ENCODE measurements at regions not wholly inside any gene's neighbourhood (a gene's known extent, or its start where the extent isn't known, plus 50 kb on each side); places are given as distances from the start of the nearest gene placed in this dataset.

GRCh38 chr12:23168459-23168858 is 543.5 kb downstream of the ETNK1 start:
- DNase-seq (ENCODE audit: low read depth in 2 of 2, low spot score in 1 of 2) = no peak

GRCh38 chr12:23169012-23169695 is 544.2 kb downstream of the ETNK1 start:
- DNase-seq (ENCODE audit: low read depth in 2 of 2, low spot score in 1 of 2) = no peak

- DNase-seq (ENCODE audit: low read depth in 2 of 2, low spot score in 1 of 2) = no peak
These were observed 544.7 kb downstream of the ETNK1 start for GRCh38 chr12:23169696-23170013.

- DNase-seq (ENCODE audit: low read depth in 2 of 2, low spot score in 1 of 2) = no peak
These were observed 549.9 kb downstream of the ETNK1 start for GRCh38 chr12:23174917-23175316.

- DNase-seq (ENCODE audit: low read depth in 2 of 2, low spot score in 1 of 2) = no peak
These were observed 560.4 kb downstream of the ETNK1 start for GRCh38 chr12:23185346-23185745.

- no peak for DNase-seq (ENCODE audit: low read depth in 2 of 2, low spot score in 1 of 2)
These were observed 562.0 kb downstream of the ETNK1 start for GRCh38 chr12:23186950-23187349.

- no peak for DNase-seq (ENCODE audit: low read depth in 2 of 2, low spot score in 1 of 2)
These were observed 568.6 kb downstream of the ETNK1 start for GRCh38 chr12:23193552-23193951.

- DNase-seq (ENCODE audit: low read depth in 2 of 2, low spot score in 1 of 2) = no peak
These were observed 572.3 kb downstream of the ETNK1 start for GRCh38 chr12:23197266-23197665.

- DNase-seq (ENCODE audit: low read depth in 2 of 2, low spot score in 1 of 2) = no peak
These were observed 577.8 kb downstream of the ETNK1 start for GRCh38 chr12:23202728-23203127.

GRCh38 chr12:23204933-23205778 is 580.2 kb downstream of the ETNK1 start:
- DNase-seq (ENCODE audit: low read depth in 2 of 2, low spot score in 1 of 2) = peak in 1 of 2 donors; percentile 1

- no peak for DNase-seq (ENCODE audit: low read depth in 2 of 2, low spot score in 1 of 2)
These were observed 584.8 kb downstream of the ETNK1 start for GRCh38 chr12:23209793-23210192.

- DNase-seq (ENCODE audit: low read depth in 2 of 2, low spot score in 1 of 2) = no peak
These were observed 585.6 kb downstream of the ETNK1 start for GRCh38 chr12:23210573-23210972.

- DNase-seq (ENCODE audit: low read depth in 2 of 2, low spot score in 1 of 2) = no peak
These were observed 586.7 kb downstream of the ETNK1 start for GRCh38 chr12:23211384-23212320.

GRCh38 chr12:23217158-23217557 is 592.2 kb downstream of the ETNK1 start:
- DNase-seq (ENCODE audit: low read depth in 2 of 2, low spot score in 1 of 2) = no peak

GRCh38 chr12:23217667-23218066 is 592.7 kb downstream of the ETNK1 start:
- DNase-seq (ENCODE audit: low read depth in 2 of 2, low spot score in 1 of 2) = no peak

- no peak for DNase-seq (ENCODE audit: low read depth in 2 of 2, low spot score in 1 of 2)
These were observed 596.1 kb downstream of the ETNK1 start for GRCh38 chr12:23221066-23221465.

GRCh38 chr12:23221926-23222325 is 597.0 kb downstream of the ETNK1 start:
- no peak for DNase-seq (ENCODE audit: low read depth in 2 of 2, low spot score in 1 of 2)

GRCh38 chr12:23222801-23223200 is 597.8 kb downstream of the ETNK1 start:
- no peak for DNase-seq (ENCODE audit: low read depth in 2 of 2, low spot score in 1 of 2)

- no peak for DNase-seq (ENCODE audit: low read depth in 2 of 2, low spot score in 1 of 2)
These were observed 603.1 kb downstream of the ETNK1 start for GRCh38 chr12:23228101-23228500.

GRCh38 chr12:23230899-23231298 is 605.9 kb downstream of the ETNK1 start:
- no peak for DNase-seq (ENCODE audit: low read depth in 2 of 2, low spot score in 1 of 2)

- DNase-seq (ENCODE audit: low read depth in 2 of 2, low spot score in 1 of 2) = no peak
These were observed 611.3 kb downstream of the ETNK1 start for GRCh38 chr12:23236066-23236780.
